ENCODE measurements at regions not wholly inside any gene's neighbourhood (a gene's known extent, or its start where the extent isn't known, plus 50 kb on each side); places are given as distances from the start of the nearest gene placed in this dataset.
"Not testable (repeated sequence)": the region's sequence is repeated elsewhere in the genome, so short reads cannot be mapped to it uniquely, and the experiment has no call there.

- Histone ChIP-seq H3K36me3 (ENCODE audit: insufficient read depth, low read length) (no peaks in the 10 kb centered on the region), H3K4me1 (ENCODE audit: insufficient read depth, low read length) (peaks cover 27% of the 10 kb centered on the region), H3K27me3 (ENCODE audit: insufficient read depth, low read length) (no peaks in the 10 kb centered on the region), H3K9ac (ENCODE audit: low read depth, low read length) (no peak overlapping the region), H3K9me3 (ENCODE audit: insufficient read depth, low read depth, low read length) (no peaks in the 10 kb centered on the region), H3K4me3 (ENCODE audit: low read length) (no peak overlapping the region), H3K27ac (ENCODE audit: low read depth, low read length) (no peak overlapping the region)
- WGBS, result 94% methylated on average over 1 of the region's 1 CpG
These were observed 1491.2 kb upstream of the PRR20A start for GRCh38 chr13:55649485-55649884.

GRCh38 chr13:55652657-55653056 lies 1488.1 kb upstream of the PRR20A start:
- H3K4me3 ChIP-seq (ENCODE audit: low read length), result no peak overlapping the region
- H3K27ac ChIP-seq (ENCODE audit: low read depth, low read length), result peak overlapping the region; percentile 27; the same call in 1 of the 2 replicates
- 71% methylated on average over 5 of the region's 5 CpGs for WGBS

DNA sequence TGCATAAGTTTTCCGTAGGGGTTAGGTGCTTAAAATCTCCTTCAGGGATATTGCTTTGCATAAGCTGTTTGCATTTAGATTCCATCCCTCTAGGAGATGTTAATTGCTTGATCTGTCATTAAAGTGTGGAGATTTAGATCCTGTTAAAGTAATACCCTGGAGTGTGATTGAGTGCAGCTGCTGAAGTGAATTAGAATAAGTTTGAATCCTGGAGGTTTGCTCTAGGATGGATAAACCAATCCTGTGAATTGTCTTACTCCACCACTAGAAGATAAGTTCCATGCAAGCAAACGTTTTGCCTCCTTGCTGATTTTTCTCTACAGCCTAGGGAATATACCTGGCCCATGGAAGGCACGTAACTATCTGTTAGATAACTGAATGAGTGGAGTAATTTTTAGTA lies 1487.2 kb upstream of the PRR20A start:
- Histone ChIP-seq H3K4me1 (ENCODE audit: insufficient read depth, low read length) (peaks cover 25% of the 10 kb centered on the region), H3K27ac (ENCODE audit: low read depth, low read length) (peak overlapping the region; percentile 98), H3K9ac (ENCODE audit: low read depth, low read length) (peak overlapping the region; percentile 17; the same call in 1 of the 2 replicates), H3K36me3 (ENCODE audit: insufficient read depth, low read length) (peaks cover 3% of the 10 kb centered on the region; the same call in 1 of the 2 replicates), H3K27me3 (ENCODE audit: insufficient read depth, low read length) (no peaks in the 10 kb centered on the region), H3K4me3 (ENCODE audit: low read length) (peak overlapping the region; percentile 16; the same call in 1 of the 2 replicates), H3K9me3 (ENCODE audit: insufficient read depth, low read depth, low read length) (no peaks in the 10 kb centered on the region)
- WGBS, result 8% methylated on average over 3 of the region's 3 CpGs

More at GRCh38 chr13:55652657-55653056, 1488.1 kb upstream of the PRR20A start:
- Histone ChIP-seq H3K27me3 (ENCODE audit: insufficient read depth, low read length) (no peaks in the 10 kb centered on the region), H3K36me3 (ENCODE audit: insufficient read depth, low read length) (no peaks in the 10 kb centered on the region), H3K9ac (ENCODE audit: low read depth, low read length) (no peak overlapping the region), H3K4me1 (ENCODE audit: insufficient read depth, low read length) (peaks cover 29% of the 10 kb centered on the region), H3K9me3 (ENCODE audit: insufficient read depth, low read depth, low read length) (no peaks in the 10 kb centered on the region)

GRCh38 chr13:55654243-55654642 lies 1486.5 kb upstream of the PRR20A start:
- Histone ChIP-seq H3K4me3 (ENCODE audit: low read length) (peak overlapping the region; percentile 44), H3K27me3 (ENCODE audit: insufficient read depth, low read length) (no peaks in the 10 kb centered on the region), H3K36me3 (ENCODE audit: insufficient read depth, low read length) (peaks cover 3% of the 10 kb centered on the region; the same call in 1 of the 2 replicates), H3K9ac (ENCODE audit: low read depth, low read length) (peak overlapping the region; percentile 81), H3K27ac (ENCODE audit: low read depth, low read length) (peak overlapping the region; percentile 98), H3K4me1 (ENCODE audit: insufficient read depth, low read length) (peaks cover 25% of the 10 kb centered on the region), H3K9me3 (ENCODE audit: insufficient read depth, low read depth, low read length) (no peaks in the 10 kb centered on the region)

DNA sequence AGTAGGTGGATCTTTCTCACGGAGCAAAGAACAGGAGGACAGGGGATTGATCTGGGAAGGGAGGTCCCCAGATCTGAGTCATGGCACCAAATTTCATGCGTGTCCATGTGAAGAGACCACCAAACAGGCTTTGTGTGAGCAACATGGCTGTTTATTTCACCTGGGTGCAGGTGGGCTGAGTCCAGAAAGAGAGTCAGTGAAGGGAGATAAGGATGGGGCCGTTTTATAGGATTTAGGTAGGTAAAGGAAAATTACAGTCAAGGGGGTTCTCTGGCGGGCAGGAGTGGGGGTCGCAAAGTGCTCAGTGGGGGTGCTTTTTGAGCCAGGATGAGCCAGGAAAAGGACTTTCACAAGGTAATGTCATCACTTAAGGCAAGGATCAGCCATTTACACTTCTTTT lies 1480.5 kb upstream of the PRR20A start:
- WGBS, result 12% methylated on average over 5 of the region's 5 CpGs
- Histone ChIP-seq H3K27ac (ENCODE audit: low read depth, low read length) (peak overlapping the region; percentile 91; the same call in 1 of the 2 replicates), H3K4me1 (ENCODE audit: insufficient read depth, low read length) (peaks cover 35% of the 10 kb centered on the region), H3K9ac (ENCODE audit: low read depth, low read length) (peak overlapping the region; percentile 80), H3K4me3 (ENCODE audit: low read length) (peak overlapping the region; percentile 56)
- H3K27me3 ChIP-seq (ENCODE audit: insufficient read depth, low read length); H3K9me3 ChIP-seq (ENCODE audit: insufficient read depth, low read depth, low read length); H3K36me3 ChIP-seq (ENCODE audit: insufficient read depth, low read length): not testable (repeated sequence)

GRCh38 chr13:55660851-55661250 lies 1479.9 kb upstream of the PRR20A start:
- Histone ChIP-seq H3K9me3 (ENCODE audit: insufficient read depth, low read depth, low read length) (peaks cover 3% of the 10 kb centered on the region; the same call in 1 of the 2 replicates), H3K27me3 (ENCODE audit: insufficient read depth, low read length) (no peaks in the 10 kb centered on the region), H3K9ac (ENCODE audit: low read depth, low read length) (peak overlapping the region; percentile 23), H3K4me3 (ENCODE audit: low read length) (peak overlapping the region; percentile 5; the same call in 1 of the 2 replicates), H3K4me1 (ENCODE audit: insufficient read depth, low read length) (peaks cover 35% of the 10 kb centered on the region), H3K27ac (ENCODE audit: low read depth, low read length) (peak overlapping the region; percentile 80), H3K36me3 (ENCODE audit: insufficient read depth, low read length) (peaks cover 11% of the 10 kb centered on the region)
- no CpG with 5 or more reads among the region's 1 CpG for WGBS

DNA sequence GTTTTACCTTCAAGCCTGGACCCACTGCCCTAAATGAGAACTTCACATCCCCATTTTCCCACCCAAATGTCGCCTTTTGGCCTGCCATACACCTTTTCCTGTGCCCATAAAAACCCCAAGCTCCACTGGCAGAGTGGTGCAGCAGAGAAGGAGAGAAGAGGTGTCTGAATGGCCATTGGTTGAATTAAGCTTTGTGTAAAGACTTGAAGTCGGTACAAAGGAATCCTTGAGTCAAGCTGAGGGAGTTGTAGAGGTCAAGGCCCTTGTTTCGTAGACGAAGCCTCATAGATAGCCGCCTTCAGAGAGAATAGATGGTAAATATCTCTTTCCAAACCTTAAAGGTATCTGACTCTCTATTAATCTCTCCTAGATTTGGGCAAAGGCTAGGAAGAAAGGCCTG lies 1479.2 kb upstream of the PRR20A start:
- no peak overlapping the region for H3K9ac ChIP-seq (ENCODE audit: low read depth, low read length)
- H3K9me3 ChIP-seq (ENCODE audit: insufficient read depth, low read depth, low read length), result peaks cover 5% of the 10 kb centered on the region; the same call in 1 of the 2 replicates
- H3K36me3 ChIP-seq (ENCODE audit: insufficient read depth, low read length), result peaks cover 14% of the 10 kb centered on the region
- peaks cover 35% of the 10 kb centered on the region for H3K4me1 ChIP-seq (ENCODE audit: insufficient read depth, low read length)
- peak overlapping the region; percentile 80; the same call in 1 of the 2 replicates for H3K27ac ChIP-seq (ENCODE audit: low read depth, low read length)
- WGBS, result 73% methylated on average over 5 of the region's 5 CpGs
- no peak overlapping the region for H3K4me3 ChIP-seq (ENCODE audit: low read length)
- no peaks in the 10 kb centered on the region for H3K27me3 ChIP-seq (ENCODE audit: insufficient read depth, low read length)

GRCh38 chr13:55664178-55664577 lies 1476.5 kb upstream of the PRR20A start:
- 78% methylated on average over 3 of the region's 3 CpGs for WGBS
- Histone ChIP-seq H3K4me1 (ENCODE audit: insufficient read depth, low read length) (peaks cover 35% of the 10 kb centered on the region), H3K27me3 (ENCODE audit: insufficient read depth, low read length) (no peaks in the 10 kb centered on the region), H3K4me3 (ENCODE audit: low read length) (no peak overlapping the region), H3K36me3 (ENCODE audit: insufficient read depth, low read length) (peaks cover 11% of the 10 kb centered on the region), H3K9me3 (ENCODE audit: insufficient read depth, low read depth, low read length) (peaks cover 5% of the 10 kb centered on the region; the same call in 1 of the 2 replicates), H3K27ac (ENCODE audit: low read depth, low read length) (peak overlapping the region; percentile 17; the same call in 1 of the 2 replicates), H3K9ac (ENCODE audit: low read depth, low read length) (no peak overlapping the region)

DNA sequence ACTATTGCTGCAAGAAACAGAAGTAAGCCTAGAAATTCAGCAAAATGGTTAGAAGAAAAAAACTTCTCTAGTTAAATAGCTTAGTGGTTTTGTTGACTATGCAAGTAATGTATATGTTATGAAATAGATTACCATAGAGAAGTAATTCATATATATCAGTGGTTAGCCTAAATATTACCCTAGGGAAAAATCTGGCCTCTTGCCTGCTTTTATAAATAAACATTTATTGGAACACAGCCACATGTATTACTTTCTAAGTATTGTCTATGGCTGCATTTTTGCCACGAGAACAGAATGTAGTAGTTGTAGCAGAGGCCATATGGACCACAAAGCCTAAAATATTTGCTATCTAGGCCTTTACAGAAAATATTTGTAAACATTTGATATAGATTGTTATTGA lies 1471.7 kb upstream of the PRR20A start:
- WGBS, result 100% methylated on average over 1 of the region's 1 CpG
- H3K36me3 ChIP-seq (ENCODE audit: insufficient read depth, low read length), result peaks cover 21% of the 10 kb centered on the region
- peaks cover 5% of the 10 kb centered on the region; the same call in 1 of the 2 replicates for H3K9me3 ChIP-seq (ENCODE audit: insufficient read depth, low read depth, low read length)
- no peaks in the 10 kb centered on the region for H3K27me3 ChIP-seq (ENCODE audit: insufficient read depth, low read length)
- H3K4me1 ChIP-seq (ENCODE audit: insufficient read depth, low read length), result peaks cover 19% of the 10 kb centered on the region
- H3K4me3 ChIP-seq (ENCODE audit: low read length), result no peak overlapping the region
- H3K27ac ChIP-seq (ENCODE audit: low read depth, low read length), result no peak overlapping the region
- H3K9ac ChIP-seq (ENCODE audit: low read depth, low read length), result no peak overlapping the region

GRCh38 chr13:55673910-55674309 lies 1466.8 kb upstream of the PRR20A start:
- WGBS, result 55% methylated on average over 1 of the region's 2 CpGs
- Histone ChIP-seq H3K27me3 (ENCODE audit: insufficient read depth, low read length) (no peaks in the 10 kb centered on the region), H3K4me1 (ENCODE audit: insufficient read depth, low read length) (peaks cover 29% of the 10 kb centered on the region), H3K9me3 (ENCODE audit: insufficient read depth, low read depth, low read length) (no peaks in the 10 kb centered on the region), H3K9ac (ENCODE audit: low read depth, low read length) (no peak overlapping the region), H3K4me3 (ENCODE audit: low read length) (no peak overlapping the region), H3K36me3 (ENCODE audit: insufficient read depth, low read length) (peaks cover 10% of the 10 kb centered on the region; the same call in 1 of the 2 replicates), H3K27ac (ENCODE audit: low read depth, low read length) (peak overlapping the region; percentile 77; the same call in 1 of the 2 replicates)

- 97% methylated on average over 3 of the region's 3 CpGs for WGBS
- peaks cover 6% of the 10 kb centered on the region; the same call in 1 of the 2 replicates for H3K4me1 ChIP-seq (ENCODE audit: insufficient read depth, low read length)
- no peak overlapping the region for H3K9ac ChIP-seq (ENCODE audit: low read depth, low read length)
- H3K27ac ChIP-seq (ENCODE audit: low read depth, low read length), result no peak overlapping the region
- H3K9me3 ChIP-seq (ENCODE audit: insufficient read depth, low read depth, low read length), result no peaks in the 10 kb centered on the region
- no peaks in the 10 kb centered on the region for H3K27me3 ChIP-seq (ENCODE audit: insufficient read depth, low read length)
- no peaks in the 10 kb centered on the region for H3K36me3 ChIP-seq (ENCODE audit: insufficient read depth, low read length)
- no peak overlapping the region for H3K4me3 ChIP-seq (ENCODE audit: low read length)
These were observed 1457.9 kb upstream of the PRR20A start for GRCh38 chr13:55682776-55683175.

GRCh38 chr13:55705526-55705925 lies 1435.2 kb upstream of the PRR20A start:
- no peak overlapping the region for H3K4me3 ChIP-seq (ENCODE audit: low read length)
- no CpG with 5 or more reads among the region's 1 CpG for WGBS

More at GRCh38 chr13:55705526-55705925, 1435.2 kb upstream of the PRR20A start:
- peaks cover 8% of the 10 kb centered on the region for H3K4me1 ChIP-seq (ENCODE audit: insufficient read depth, low read length)
- no peak overlapping the region for H3K9ac ChIP-seq (ENCODE audit: low read depth, low read length)
- no peaks in the 10 kb centered on the region for H3K36me3 ChIP-seq (ENCODE audit: insufficient read depth, low read length)
- H3K27ac ChIP-seq (ENCODE audit: low read depth, low read length), result no peak overlapping the region
- H3K27me3 ChIP-seq (ENCODE audit: insufficient read depth, low read length), result no peaks in the 10 kb centered on the region
- H3K9me3 ChIP-seq (ENCODE audit: insufficient read depth, low read depth, low read length), result no peaks in the 10 kb centered on the region
